ENCODE measurements at regions not wholly inside any gene's neighbourhood (a gene's known extent, or its start where the extent isn't known, plus 50 kb on each side); places are given as distances from the start of the nearest gene placed in this dataset.

GRCh38 chr15:81427176-81427575, 53.2 kb upstream of the TMC3 start (continued):
- TF ChIP-seq ZNF281 (CRISPR knock-in tag; IDR thresholded peaks at IDR 0.05) = no peak

GRCh38 chr15:81425905-81426304, 51.9 kb upstream of the TMC3 start:
- CTCF ChIA-PET = interaction anchor here (1.6 kb wide), 1 partner anchor 15 kb away, joined by 3 read pairs; no protein-coding TSS in a partner anchor
- H3K4me3 Mint-ChIP-seq = no peak overlapping the region
- DNase-seq (ENCODE audit: low spot score) = no peak
- POLR2A ChIA-PET = no interaction called here
- no peaks in the 10 kb centered on the region for H3K27me3 Mint-ChIP-seq (ENCODE audit: low read depth)
- H3K36me3 Mint-ChIP-seq = no peaks in the 10 kb centered on the region
- TF ChIP-seq AR (CRISPR knock-in tag; IDR thresholded peaks at IDR 0.05) (no peak), GRHL2 (CRISPR knock-in tag; IDR thresholded peaks at IDR 0.05; ENCODE audit: insufficient replicate concordance, severe bottlenecking) (no peak), SMAD4 (CRISPR knock-in tag; IDR thresholded peaks at IDR 0.05) (no peak), NR3C1 (CRISPR knock-in tag; conservative IDR thresholded peaks at IDR 0.05; ENCODE audit: low read depth) (no peak), PRRX2 (CRISPR knock-in tag; IDR thresholded peaks at IDR 0.05) (no peak), OVOL2 (CRISPR knock-in tag; IDR thresholded peaks at IDR 0.05; ENCODE audit: borderline replicate concordance) (no peak), ATF2 (CRISPR knock-in tag; IDR thresholded peaks at IDR 0.05; ENCODE audit: borderline replicate concordance, low read depth) (no peak)
- ATAC-seq = no peak
- H3K4me1 Mint-ChIP-seq = peaks cover 16% of the 10 kb centered on the region
- H3K27ac Mint-ChIP-seq = no peak overlapping the region
- H3K9me3 Mint-ChIP-seq = peaks cover 5% of the 10 kb centered on the region
